ENCODE measurements at regions not wholly inside any gene's neighbourhood (a gene's known extent, or its start where the extent isn't known, plus 50 kb on each side); places are given as distances from the start of the nearest gene placed in this dataset.

- no peaks in the 10 kb centered on the region for H3K9me3 ChIP-seq
- no peak for TF ChIP-seq CTCF (IDR thresholded peaks at IDR 0.05)
- H3K27ac ChIP-seq, result no peak overlapping the region
- H3K36me3 ChIP-seq, result no peaks in the 10 kb centered on the region
- intact Hi-C loops (cut with DNase I), result no loop called here
- H3K9ac ChIP-seq (ENCODE audit: low read depth in 2 of 2, low read length in 2 of 2), result no peak overlapping the region
- H3K4me3 ChIP-seq, result no peak overlapping the region
- no peak for DNase-seq
- no peaks in the 10 kb centered on the region for H3K4me1 ChIP-seq
- no peaks in the 10 kb centered on the region for H3K27me3 ChIP-seq
Measured at GRCh38 chr11:13091373-13091772, 82.3 kb downstream of the RASSF10 start.

DNA sequence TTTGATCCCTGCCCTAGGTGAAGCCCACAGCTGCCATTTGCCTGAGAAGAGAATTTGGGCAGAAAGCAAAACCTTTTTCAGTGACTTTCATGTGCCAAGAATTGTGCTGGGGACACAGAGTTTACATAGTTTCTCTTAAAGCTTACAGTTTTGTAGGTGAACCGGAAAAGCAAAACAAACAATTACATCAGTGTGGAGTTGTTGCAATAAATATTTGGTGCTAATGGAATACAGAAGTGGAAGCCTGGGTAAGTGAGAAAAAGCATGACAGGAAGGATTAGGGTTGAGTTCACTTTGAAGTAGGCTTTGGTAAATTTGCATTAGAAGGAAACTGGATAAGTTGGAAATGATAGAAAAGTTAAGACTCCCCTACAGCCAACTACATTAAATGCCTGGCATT lies 82.7 kb downstream of the RASSF10 start:
- no peaks in the 10 kb centered on the region for H3K36me3 ChIP-seq
- intact Hi-C loops (cut with DNase I), result no loop called here
- no peak overlapping the region for H3K27ac ChIP-seq
- DNase-seq, result no peak
- TF ChIP-seq CTCF (IDR thresholded peaks at IDR 0.05), result no peak
- H3K27me3 ChIP-seq, result no peaks in the 10 kb centered on the region
- no peaks in the 10 kb centered on the region for H3K4me1 ChIP-seq
- no peak overlapping the region for H3K9ac ChIP-seq (ENCODE audit: low read depth in 2 of 2, low read length in 2 of 2)
- no peak overlapping the region for H3K4me3 ChIP-seq
- no peaks in the 10 kb centered on the region for H3K9me3 ChIP-seq

DNA sequence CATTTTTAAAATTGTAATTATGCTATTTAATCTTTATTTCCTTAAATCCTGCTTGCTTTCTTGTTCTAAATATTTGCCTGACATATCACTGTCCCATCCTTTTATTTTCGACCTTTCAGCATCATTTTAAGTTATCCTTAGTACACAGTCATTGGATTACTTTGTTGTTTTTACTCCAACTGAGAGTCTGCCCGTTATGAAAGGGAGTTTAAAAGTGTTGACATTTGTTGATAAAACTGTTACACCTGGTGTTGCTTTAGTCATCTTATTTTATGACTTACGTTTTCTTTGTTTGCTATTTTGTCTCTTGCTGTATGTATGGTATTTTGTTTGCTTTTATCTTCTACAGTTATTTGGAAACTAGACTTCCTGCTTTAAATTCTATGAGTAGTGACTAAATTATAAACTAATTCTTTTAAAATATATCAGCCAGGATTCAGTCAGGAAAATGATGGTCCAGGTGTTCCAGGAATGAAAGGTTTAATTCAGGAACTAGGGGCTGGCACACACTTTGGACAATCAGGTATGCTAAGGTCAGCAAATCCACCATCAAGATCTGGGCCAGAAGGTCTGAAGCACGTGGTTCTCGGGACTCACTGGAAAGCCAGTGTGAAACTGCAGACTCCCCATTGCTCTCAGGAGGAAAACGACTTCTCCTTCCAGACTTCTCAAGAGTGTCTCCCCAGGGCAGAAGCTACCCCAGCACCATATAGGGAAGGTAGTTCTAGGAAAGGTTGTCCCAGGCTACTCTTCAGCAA lies 86.0 kb downstream of the RASSF10 start:
- peak; percentile 29 for DNase-seq
- Histone ChIP-seq H3K36me3 (no peaks in the 10 kb centered on the region), H3K4me3 (no peak overlapping the region), H3K9ac (ENCODE audit: low read depth in 2 of 2, low read length in 2 of 2) (no peak overlapping the region), H3K27ac (no peak overlapping the region), H3K27me3 (no peaks in the 10 kb centered on the region), H3K9me3 (no peaks in the 10 kb centered on the region), H3K4me1 (no peaks in the 10 kb centered on the region)
- TF ChIP-seq CTCF (IDR thresholded peaks at IDR 0.05), result no peak
- intact Hi-C loops (cut with DNase I), result no loop called here

DNA sequence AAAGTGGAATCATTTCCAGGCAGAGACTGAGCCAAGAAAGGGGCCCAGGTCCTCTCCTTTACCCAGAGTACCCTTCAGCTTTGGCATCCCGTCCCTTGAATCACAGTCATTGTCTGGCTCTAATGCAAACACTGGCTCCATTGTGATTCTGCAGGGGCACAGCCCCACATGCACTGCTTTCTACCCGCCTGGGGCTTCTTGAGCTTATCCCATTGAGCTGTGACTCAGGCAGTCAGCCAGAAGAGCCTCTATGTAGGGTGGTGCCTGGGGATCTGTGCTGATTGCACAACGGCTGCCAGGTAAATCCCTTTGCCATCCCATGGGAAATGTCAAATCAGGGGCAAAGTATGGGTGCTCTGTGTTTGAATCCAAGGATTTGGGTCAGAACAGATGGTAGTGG lies 88.9 kb downstream of the RASSF10 start:
- Histone ChIP-seq H3K4me1 (no peaks in the 10 kb centered on the region), H3K4me3 (no peak overlapping the region), H3K9me3 (no peaks in the 10 kb centered on the region), H3K27ac (no peak overlapping the region), H3K36me3 (no peaks in the 10 kb centered on the region), H3K27me3 (no peaks in the 10 kb centered on the region), H3K9ac (ENCODE audit: low read depth in 2 of 2, low read length in 2 of 2) (no peak overlapping the region)
- no peak for DNase-seq
- intact Hi-C loops (cut with DNase I), result no loop called here
- TF ChIP-seq CTCF (IDR thresholded peaks at IDR 0.05), result no peak

DNA sequence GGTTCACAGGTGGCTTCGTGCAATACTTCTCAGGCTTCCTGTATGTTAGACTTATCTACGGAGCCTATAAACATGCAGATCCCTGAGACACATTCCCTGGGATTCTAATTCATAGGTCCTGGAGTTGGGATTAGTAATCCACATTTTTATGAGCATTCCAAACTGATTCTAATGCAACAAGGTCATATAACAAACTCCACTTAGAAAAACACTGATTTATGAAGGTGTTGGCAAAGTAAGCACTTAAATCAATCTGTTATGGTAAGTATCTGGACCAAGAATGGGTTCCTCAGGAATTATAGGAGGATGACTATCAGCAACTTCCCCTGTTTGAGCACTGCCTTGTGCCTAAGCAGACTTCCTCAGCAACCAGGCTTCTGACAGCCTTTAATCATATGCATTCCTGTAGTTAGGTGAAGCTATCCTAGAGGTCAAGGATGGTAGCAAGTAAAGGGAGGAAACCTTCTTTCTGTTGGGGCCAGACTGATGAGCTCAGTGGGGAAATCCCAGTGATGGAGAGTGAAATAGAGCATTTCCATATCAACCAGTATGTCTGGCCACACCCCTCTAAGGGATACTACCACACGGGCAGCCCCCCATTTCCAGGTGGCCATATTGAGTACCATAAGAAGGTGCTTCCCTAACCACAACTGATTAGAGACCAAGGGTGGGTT lies 89.6 kb downstream of the RASSF10 start:
- no peaks in the 10 kb centered on the region for H3K9me3 ChIP-seq
- intact Hi-C loops (cut with DNase I), result no loop called here
- no peak for DNase-seq
- no peak for TF ChIP-seq CTCF (IDR thresholded peaks at IDR 0.05)
- H3K36me3 ChIP-seq, result no peaks in the 10 kb centered on the region
- H3K4me1 ChIP-seq, result no peaks in the 10 kb centered on the region
- no peak overlapping the region for H3K9ac ChIP-seq (ENCODE audit: low read depth in 2 of 2, low read length in 2 of 2)
- no peaks in the 10 kb centered on the region for H3K27me3 ChIP-seq
- no peak overlapping the region for H3K27ac ChIP-seq
- no peak overlapping the region for H3K4me3 ChIP-seq
